ENCODE measurements at regions not wholly inside any gene's neighbourhood (a gene's known extent, or its start where the extent isn't known, plus 50 kb on each side); places are given as distances from the start of the nearest gene placed in this dataset.
"Not testable (repeated sequence)": the region's sequence is repeated elsewhere in the genome, so short reads cannot be mapped to it uniquely, and the experiment has no call there.

- DNase-seq = no peak
- Histone ChIP-seq H3K27ac (no peak overlapping the region), H3K9me3 (peaks cover 0 to 6% (median 0%) of the 10 kb centered on the region in 3 donors), H3K27me3 (no peaks in the 10 kb centered on the region), H3K36me3 (no peaks in the 10 kb centered on the region), H3K4me3 (no peak overlapping the region), H3K4me1 (no peaks in the 10 kb centered on the region)
- intact Hi-C loops (cut with DNase I; ENCODE audit: low total_unique reads) = no loop called here
- no peak for TF ChIP-seq CTCF (IDR thresholded peaks at IDR 0.05)
These were observed 588.9 kb downstream of the MFSD1 start for GRCh38 chr3:159390656-159391212.

DNA sequence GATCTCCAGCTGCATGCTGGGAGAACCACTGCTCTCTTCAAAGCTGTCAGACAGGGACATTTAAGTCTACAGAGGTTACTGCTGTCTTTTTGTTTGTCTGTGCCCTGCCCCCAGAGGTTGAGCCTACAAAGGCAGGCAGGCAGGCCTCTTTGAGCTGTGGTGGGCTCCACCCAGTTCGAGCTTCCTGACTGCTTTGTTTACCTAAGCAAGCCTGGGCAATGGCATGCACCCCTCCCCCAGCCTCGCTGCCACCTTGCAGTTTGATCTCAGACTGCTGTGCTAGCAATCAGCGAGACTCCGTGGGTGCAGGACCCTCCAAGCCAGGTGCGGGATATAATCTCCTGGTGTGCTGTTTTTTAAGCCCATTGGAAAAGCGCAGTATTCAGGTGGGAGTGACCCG is 591.0 kb upstream of the IL12A start:
- H3K36me3 ChIP-seq; H3K9me3 ChIP-seq; DNase-seq; H3K4me1 ChIP-seq; H3K27ac ChIP-seq; H3K4me3 ChIP-seq; H3K27me3 ChIP-seq; intact Hi-C loops (cut with DNase I; ENCODE audit: low total_unique reads): not testable (repeated sequence)

DNA sequence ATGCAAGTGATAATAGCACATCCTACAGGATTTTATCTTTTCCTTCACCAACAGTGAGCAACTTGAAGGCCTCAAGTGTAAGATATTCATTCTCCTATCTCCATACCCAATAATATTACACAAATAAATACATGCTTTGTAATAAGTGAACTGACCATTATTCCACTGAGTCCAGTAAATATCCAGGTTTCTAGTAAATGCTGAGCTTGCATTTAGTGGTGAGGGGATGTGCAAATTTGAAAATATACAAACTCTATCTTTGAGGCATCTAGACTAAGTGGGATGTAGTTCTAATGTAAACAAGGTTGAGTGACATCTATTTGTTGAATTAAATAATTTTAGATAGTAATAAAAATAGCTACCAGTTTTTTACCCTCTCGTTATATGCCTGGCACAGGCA is 587.6 kb upstream of the IL12A start:
- Histone ChIP-seq H3K4me3 (no peak overlapping the region), H3K4me1 (no peaks in the 10 kb centered on the region), H3K27me3 (no peaks in the 10 kb centered on the region), H3K36me3 (no peaks in the 10 kb centered on the region), H3K27ac (no peak overlapping the region), H3K9me3 (peaks cover 0 to 6% (median 0%) of the 10 kb centered on the region in 3 donors)
- intact Hi-C loops (cut with DNase I; ENCODE audit: low total_unique reads) = no loop called here
- DNase-seq = no peak
- TF ChIP-seq CTCF (IDR thresholded peaks at IDR 0.05) = no peak

GRCh38 chr3:159409711-159410110 is 578.9 kb upstream of the IL12A start:
- H3K4me1 ChIP-seq; DNase-seq; H3K27me3 ChIP-seq; intact Hi-C loops (cut with DNase I; ENCODE audit: low total_unique reads); H3K4me3 ChIP-seq; H3K27ac ChIP-seq; H3K36me3 ChIP-seq: not testable (repeated sequence)
- H3K9me3 ChIP-seq = peaks cover 0 to 12% (median 3%) of the 10 kb centered on the region in 3 donors

- Histone ChIP-seq H3K27ac (no peak overlapping the region), H3K4me3 (no peak overlapping the region), H3K9me3 (peaks cover 0 to 12% (median 3%) of the 10 kb centered on the region in 3 donors), H3K4me1 (no peaks in the 10 kb centered on the region), H3K27me3 (no peaks in the 10 kb centered on the region), H3K36me3 (no peaks in the 10 kb centered on the region)
- intact Hi-C loops (cut with DNase I; ENCODE audit: low total_unique reads) = no loop called here
- no peak for DNase-seq
- TF ChIP-seq CTCF (IDR thresholded peaks at IDR 0.05) = no peak
These were observed 575.3 kb upstream of the IL12A start for GRCh38 chr3:159413319-159413718.

- Histone ChIP-seq H3K4me1 (no peaks in the 10 kb centered on the region), H3K4me3 (no peak overlapping the region), H3K9me3 (peaks cover 0 to 3% (median 0%) of the 10 kb centered on the region in 3 donors), H3K27ac (no peak overlapping the region), H3K36me3 (no peaks in the 10 kb centered on the region), H3K27me3 (no peaks in the 10 kb centered on the region)
- TF ChIP-seq CTCF (IDR thresholded peaks at IDR 0.05) = no peak
- DNase-seq = no peak
- intact Hi-C loops (cut with DNase I; ENCODE audit: low total_unique reads) = no loop called here
These were observed 571.8 kb upstream of the IL12A start for GRCh38 chr3:159416856-159417255.

DNA sequence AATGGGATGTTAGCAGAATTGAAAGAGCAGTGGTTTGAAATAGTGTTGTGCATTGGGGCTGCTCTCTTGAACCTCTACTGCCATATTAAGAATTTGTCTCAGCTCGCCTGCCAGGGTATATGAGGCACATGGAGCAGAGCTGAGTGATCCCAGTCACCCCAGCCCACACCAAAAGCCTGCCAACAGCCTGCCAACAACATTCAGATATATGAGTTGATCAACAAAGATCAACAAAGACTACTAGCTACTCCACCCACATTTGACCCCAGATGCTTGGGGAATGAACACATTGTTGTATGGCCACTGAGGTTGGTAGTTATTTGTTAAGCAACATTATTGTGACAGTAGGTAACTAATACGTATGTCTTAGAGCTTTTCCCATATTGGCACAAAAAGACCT is 570.9 kb upstream of the IL12A start:
- no peaks in the 10 kb centered on the region for H3K36me3 ChIP-seq
- H3K27me3 ChIP-seq = no peaks in the 10 kb centered on the region
- TF ChIP-seq CTCF (IDR thresholded peaks at IDR 0.05) = no peak
- DNase-seq = no peak
- no peak overlapping the region for H3K27ac ChIP-seq
- peaks cover 0 to 3% (median 0%) of the 10 kb centered on the region in 3 donors for H3K9me3 ChIP-seq
- intact Hi-C loops (cut with DNase I; ENCODE audit: low total_unique reads) = no loop called here
- H3K4me1 ChIP-seq = no peaks in the 10 kb centered on the region
- no peak overlapping the region for H3K4me3 ChIP-seq
